ENCODE measurements at regions not wholly inside any gene's neighbourhood (a gene's known extent, or its start where the extent isn't known, plus 50 kb on each side); places are given as distances from the start of the nearest gene placed in this dataset.

- TF ChIP-seq CTCF (conservative IDR thresholded peaks at IDR 0.05; ENCODE audit: low read depth, low read length): no peak
- no peak overlapping the region for H3K4me3 ChIP-seq (ENCODE audit: low read depth, low read length)
- DNase-seq (ENCODE audit: low read depth): no peak
Observed at GRCh38 chr3:105040026-105040622, 326.6 kb upstream of the ALCAM start.

- no peak for DNase-seq (ENCODE audit: low read depth)
- TF ChIP-seq CTCF (conservative IDR thresholded peaks at IDR 0.05; ENCODE audit: low read depth, low read length): no peak
- H3K4me3 ChIP-seq (ENCODE audit: low read depth, low read length): no peak overlapping the region
Observed at GRCh38 chr3:105042586-105042985, 324.1 kb upstream of the ALCAM start.

- no peak for DNase-seq (ENCODE audit: low read depth)
- no peak for TF ChIP-seq CTCF (conservative IDR thresholded peaks at IDR 0.05; ENCODE audit: low read depth, low read length)
- no peak overlapping the region for H3K4me3 ChIP-seq (ENCODE audit: low read depth, low read length)
Observed at GRCh38 chr3:105051111-105051510, 315.6 kb upstream of the ALCAM start.

GRCh38 chr3:105051972-105052371, 314.7 kb upstream of the ALCAM start:
- no peak for TF ChIP-seq CTCF (conservative IDR thresholded peaks at IDR 0.05; ENCODE audit: low read depth, low read length)
- H3K4me3 ChIP-seq (ENCODE audit: low read depth, low read length): no peak overlapping the region
- DNase-seq (ENCODE audit: low read depth): no peak

- DNase-seq (ENCODE audit: low read depth): no peak
- no peak for TF ChIP-seq CTCF (conservative IDR thresholded peaks at IDR 0.05; ENCODE audit: low read depth, low read length)
Observed at GRCh38 chr3:105062853-105063252, 303.9 kb upstream of the ALCAM start.

GRCh38 chr3:105065895-105066839, 300.5 kb upstream of the ALCAM start:
- no peak for TF ChIP-seq CTCF (conservative IDR thresholded peaks at IDR 0.05; ENCODE audit: low read depth, low read length)
- no peak for DNase-seq (ENCODE audit: low read depth)
- H3K4me3 ChIP-seq (ENCODE audit: low read depth, low read length): no peak overlapping the region

More at GRCh38 chr3:105062853-105063252, 303.9 kb upstream of the ALCAM start:
- H3K4me3 ChIP-seq (ENCODE audit: low read depth, low read length): no peak overlapping the region
